Stimulated activated CD4-positive, alpha-beta T cell treated with anti-CD3 and anti-CD28 coated beads, TNF-alpha, amount 100 ng/mL, for 48 hours (primary cell): ENCODE measurements at regions not wholly inside any gene's neighbourhood (a gene's known extent, or its start where the extent isn't known, plus 50 kb on each side); places are given as distances from the start of the nearest gene placed in this dataset.
"Not testable (repeated sequence)": the region's sequence is repeated elsewhere in the genome, so short reads cannot be mapped to it uniquely, and the experiment has no call there.

Source experiments
- DNase-seq, 3 donors: peaks; one replicate each; pipeline ENCODE4 v3.0.0-alpha.2; 2020; ENCODE audit warnings: low read depth in 3 of 3

DNA sequence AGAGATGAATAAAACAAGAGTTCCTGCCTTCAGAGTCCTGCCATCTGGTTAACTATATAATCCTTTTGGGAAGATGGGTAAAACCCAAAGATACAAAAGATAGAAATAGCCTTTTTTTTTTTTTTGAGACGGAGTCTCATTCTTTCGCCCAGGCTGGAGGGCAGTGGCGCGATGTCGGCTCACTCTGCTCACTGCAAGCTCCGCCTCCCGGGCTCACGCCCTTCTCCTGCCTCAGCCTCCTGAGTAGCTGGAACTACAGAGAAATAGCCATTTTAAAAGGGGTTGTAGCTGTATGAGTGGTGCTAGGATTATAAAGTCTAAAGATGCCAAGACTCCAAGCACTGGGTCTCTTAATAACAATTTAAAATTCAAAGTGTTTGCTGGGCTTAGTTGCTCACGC lies 97.2 kb downstream of the KDR start:
- no peak for DNase-seq

DNA sequence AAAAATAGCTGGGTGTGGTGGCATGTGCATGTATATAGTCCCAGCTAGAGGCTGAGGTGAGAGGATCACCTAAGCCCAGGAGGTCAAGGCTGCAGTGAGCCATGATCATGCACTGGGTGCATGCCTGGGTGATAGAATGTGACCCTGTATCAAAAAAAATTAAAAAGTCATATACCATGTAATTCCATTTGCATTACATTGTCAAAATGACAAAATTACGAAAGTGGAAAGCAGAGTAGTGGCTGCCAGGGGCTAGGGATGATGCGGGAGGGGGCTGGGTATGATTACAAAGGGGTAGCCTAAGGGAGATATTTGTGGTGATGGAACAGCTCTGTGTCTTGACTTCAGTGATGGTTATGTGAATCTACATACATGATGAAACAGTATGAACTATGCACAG lies 97.8 kb downstream of the KDR start:
- no peak for DNase-seq

DNA sequence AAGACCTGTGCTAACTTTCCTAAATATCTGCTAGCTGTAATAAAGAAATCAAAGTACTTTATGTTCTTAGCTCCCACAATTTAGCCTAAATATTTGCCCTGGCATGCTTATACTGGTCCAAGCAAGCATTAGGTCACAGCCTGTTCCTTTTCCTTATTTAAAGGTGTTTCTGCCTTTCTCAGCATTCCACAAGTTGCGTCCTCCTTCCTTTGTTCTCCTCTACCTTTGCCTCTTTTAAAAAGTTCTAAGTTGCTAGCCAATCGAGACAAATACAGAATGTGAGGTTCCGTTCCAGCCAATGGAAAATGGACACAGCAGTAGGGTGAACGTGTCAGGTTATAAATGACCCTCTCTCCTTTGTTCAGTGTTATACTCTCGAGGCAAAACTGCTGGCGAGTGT lies 99.9 kb downstream of the KDR start:
- not testable (repeated sequence) for DNase-seq

DNA sequence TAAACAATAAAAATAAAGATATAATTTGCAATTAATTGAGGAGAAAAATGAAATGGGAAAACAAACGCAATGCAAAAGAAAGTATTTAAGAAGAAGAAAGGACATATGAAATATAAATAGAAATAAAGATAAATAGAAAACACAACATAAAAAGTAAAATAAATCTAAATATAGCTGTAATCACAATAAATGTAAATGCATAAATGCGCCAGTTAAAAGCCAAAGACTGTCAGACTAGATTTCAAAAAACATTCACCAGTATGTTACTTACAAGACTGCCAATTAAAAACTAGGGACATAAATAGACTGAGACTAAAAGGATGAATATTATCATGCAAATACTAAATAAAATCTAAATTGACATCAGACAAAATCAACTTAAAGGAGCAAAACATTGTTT lies 102.4 kb downstream of the KDR start:
- DNase-seq: no peak

DNA sequence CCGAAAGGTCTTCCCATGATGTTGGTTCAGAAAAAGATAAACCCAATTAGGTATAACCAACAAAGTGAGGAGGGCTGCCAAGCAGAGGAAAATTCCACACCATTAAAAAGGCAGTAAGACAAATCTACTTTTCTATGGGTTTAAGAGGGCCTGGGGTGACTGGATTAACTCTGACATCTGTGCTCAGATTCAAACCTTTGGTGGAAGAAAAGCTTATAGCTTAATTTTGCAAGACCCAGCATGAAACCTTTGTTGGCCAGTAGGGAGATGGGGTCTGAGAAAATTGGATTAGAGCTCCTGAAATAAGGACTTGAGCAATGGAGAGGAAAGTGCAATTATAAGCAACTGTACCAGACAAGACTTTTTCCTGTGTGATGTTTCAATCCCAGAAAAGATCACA lies 104.2 kb downstream of the KDR start:
- no peak for DNase-seq

DNA sequence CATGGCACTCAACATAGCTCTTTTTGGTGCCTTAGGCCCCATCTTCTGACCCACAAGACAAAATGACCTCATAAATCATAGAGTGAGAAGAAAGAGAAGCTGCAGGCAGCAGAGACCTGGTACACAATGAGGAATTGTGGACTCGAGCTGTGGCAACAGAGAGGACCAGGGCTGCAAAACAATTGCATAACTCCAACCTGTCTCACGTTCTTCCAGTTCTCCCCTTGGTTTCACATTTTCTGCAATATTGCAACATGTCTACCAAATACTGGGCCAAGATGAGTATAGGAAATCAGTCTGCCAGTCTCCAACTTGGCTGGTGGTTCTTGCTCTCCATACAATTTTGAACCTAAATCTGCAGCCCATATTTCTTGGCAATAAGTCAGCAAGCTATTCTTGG lies 105.3 kb downstream of the KDR start:
- no peak for DNase-seq

DNA sequence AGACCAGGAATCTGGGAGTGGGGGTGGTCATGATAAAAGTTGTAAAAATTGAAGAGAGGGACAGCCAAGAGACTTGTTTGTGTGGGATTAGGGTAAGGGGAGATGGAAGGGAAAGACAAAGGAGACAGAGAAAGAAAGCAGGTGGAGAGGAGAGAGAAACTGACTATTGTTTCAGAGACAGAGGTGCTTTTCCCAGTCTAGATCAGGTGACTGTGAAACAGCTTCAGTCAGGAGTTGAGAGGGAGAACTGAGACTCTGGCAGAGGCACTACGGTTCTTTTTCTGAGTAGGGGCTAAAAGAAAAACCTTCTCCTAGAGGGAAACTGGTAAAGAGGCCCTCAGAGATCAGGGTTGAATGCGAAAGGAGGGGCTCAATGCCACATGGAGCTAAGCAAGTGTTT lies 106.4 kb downstream of the KDR start:
- DNase-seq: no peak

DNA sequence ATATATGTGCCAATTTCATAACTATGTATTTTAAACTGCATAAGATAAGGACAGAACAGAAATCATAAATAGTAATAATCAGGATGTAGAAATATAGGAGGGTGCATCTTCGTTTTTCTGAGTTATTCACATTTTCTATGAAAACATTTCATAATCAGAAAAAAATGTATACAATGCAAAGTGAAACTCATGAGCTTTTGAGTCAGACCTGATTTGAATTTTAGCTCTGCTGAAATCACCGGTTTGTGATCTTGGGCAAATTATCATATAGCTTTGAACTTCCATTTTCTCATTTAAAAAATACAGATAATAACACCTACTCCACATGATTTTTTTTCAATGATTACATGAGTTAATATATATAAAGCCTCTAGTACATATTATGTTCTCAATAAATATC lies 106.9 kb downstream of the KDR start:
- DNase-seq: no peak

DNA sequence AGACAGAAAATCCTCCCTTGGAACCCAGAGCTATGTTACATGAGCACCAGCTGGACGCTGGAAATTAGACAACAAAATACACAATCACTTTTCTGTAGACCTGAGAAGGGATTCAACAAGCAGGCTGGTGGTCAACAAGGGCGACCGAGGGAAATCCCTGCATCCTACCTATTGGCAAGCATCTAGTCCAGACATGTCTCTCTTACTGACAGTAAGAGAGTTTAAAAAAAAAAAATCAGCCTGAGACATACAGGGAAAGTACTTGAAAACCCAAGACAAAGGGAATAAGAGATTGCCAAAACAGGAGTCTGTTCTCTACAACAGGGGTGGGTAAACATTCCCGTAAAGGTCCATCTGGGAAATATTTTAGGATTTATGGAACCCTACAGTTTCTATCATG lies 108.0 kb downstream of the KDR start:
- no peak for DNase-seq

DNA sequence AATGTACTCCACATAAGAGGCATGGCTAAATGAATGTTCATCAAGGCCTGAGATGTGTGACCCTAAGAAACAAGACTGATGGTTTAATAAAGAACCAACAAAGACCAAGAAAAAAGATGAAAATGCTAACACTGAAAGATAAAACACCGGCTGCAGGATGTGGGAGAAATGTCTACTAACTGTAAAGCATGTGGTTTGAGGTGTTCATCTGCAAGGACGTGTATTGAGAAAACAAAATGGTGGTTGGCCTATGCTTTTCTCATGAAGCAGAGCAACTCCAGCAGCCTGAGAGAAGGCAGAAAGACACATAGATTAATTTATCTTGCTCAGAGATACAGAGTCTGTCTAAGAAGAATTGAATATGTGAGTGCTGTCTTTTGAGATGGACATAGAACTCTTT lies 109.3 kb downstream of the KDR start:
- no peak for DNase-seq

DNA sequence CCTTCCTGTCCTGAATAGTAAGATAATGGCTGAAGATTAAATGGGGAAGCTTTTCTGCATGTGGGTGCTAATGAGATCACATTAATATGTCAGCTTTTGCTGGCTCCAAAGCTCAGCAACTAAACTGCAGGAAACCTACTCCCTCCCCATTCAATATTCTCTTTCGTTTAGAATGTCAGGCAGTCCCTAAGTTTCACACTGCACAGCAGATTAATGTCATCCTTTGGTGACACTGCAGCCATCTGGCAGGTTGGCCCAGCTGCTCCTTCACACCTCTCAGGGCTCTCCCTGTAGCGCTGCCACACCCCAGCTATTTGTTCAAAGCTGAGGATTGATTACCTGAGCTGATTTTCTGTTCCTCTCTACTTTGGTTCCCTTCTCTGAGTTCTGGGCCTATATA lies 110.5 kb downstream of the KDR start:
- no peak for DNase-seq

DNA sequence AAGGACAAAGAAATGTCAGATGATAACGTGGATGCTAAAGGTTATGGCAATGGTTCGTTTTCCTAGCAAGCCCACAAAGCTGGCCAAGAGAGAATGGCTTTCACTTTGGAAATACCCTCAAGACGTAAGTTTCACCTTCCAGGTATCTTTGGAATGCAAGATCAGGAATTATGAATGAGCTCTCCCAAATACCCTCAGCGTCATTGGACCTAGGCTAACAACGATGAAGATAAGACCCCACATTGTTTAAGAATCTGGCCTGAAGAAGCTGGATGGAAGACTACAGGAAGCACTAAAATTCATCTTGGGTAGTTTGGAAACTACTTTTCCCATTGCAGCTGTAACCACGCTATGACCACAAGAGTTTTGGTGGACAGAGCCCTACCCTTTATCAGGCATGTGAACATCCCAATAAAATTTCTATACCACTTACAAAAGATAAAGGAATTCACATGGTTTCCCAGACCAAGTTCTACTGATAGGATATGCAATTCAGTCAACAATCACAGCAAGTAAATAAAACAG lies 111.9 kb downstream of the KDR start:
- DNase-seq: no peak

DNA sequence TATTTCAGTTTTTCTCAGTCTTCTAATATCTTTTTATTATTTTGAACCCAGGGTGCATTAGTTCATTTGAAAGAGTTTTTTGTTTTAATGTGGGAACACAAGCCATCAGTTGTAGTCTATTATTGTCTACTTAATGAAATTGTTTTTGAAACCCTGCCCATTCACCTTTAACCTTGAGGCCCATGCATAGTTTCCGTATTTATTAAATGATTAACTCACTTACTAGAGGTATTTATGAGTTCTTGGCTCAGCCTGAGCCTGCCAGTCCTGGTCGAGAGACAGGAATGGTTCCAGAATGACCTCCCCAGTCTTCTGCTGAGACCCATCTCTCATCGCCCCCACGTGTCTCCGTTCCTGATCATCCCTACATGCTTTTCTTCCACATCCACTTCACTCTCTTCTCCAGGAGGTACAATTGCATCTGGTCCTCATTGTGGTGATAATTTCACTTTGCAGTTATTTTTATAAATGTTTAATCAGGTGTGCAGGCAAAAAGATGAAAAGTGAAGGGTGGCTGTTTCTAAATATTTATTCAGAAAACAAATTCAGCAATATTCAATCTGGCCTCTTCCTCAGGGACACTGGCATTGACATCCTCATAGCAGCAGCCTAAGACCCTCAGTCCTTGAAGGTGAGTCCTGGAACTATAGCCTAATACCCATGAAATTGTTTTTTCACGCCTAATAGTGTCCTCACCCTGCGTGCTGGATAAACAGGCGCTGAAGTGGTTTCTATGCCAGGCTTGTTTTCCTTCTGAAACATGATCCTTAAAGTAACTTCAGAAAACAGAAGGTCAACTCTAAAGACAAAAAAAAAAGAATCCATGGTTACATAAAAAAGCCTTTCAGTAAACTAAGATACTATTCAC lies 112.8 kb downstream of the KDR start:
- DNase-seq: no peak

DNA sequence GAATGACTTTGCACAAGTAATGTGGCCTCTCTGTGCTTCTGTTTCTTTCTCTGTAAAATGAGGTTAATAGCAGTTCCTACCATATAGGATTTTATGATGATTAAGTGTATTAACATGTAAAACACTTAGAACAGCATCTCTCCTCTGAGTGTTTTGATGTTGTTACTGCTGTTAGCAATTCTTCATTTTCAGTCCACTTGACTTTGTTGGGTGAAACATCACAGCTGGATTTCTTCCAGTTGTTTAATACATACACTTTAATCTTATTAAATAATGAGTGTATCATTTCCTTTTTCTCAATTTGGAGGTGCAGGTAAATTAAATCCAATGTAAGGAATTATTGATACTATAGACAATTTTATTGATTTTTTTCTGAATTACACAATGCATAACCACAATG lies 113.6 kb downstream of the KDR start:
- DNase-seq: no peak

DNA sequence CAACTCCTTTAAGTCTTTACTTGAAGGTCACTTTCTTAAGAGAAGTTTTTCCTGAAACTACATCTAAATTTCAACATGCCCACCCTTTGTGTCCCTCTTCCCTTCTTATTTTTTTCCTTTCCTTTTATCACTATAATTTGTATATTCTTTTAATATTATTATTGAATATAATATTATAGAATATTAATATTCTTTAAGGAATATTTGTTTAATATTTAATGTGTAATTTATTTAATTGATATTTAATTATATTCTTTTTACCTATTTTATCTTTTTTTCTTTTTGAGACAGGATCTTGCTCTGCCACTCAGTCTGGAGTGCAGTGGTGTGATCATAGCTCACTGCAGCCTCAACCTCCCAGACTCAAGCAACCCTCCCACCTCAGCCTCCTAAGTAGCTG lies 114.8 kb downstream of the KDR start:
- DNase-seq: no peak

DNA sequence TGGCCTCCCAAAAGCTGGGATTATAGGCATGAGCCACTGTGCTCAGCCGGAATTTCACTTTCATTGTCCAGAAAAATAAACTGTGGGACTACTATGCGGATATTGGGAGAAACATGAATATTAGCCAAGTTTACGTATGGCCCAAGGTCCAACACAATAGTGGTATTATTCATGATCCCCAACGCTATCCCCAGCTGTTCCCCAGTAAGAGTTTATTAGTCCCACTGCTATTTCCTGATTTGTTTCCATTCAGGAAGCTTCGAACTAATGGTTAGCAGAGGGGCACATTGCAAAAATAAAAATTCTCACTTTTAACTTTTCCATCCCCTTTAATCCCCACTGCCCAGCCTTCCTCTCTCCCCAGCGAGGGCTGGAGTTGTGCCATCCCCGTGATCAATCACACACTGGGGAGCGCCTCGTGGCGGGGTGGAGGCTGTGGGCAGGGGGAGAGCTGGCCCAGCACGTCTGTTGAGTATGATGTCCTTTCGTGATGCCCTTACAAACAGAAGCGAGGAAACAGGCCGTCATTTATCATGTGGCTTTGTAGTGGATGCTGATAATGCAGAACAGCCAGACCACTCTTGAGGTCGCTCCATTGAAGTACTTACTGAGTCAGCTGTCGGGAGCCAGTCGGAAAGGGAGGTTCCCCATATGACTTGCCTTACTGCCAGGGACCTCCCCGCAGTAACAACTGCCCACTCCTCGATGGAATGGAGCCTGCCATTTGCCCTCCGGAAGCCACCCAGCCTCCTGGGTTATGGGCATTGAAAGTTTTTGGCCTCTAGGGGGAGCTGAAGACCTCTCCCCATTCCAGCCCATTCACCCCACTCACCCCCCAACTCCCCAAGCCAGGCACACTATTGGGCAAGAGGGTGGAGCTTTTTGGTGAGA lies 117.0 kb downstream of the KDR start:
- no peak for DNase-seq

DNA sequence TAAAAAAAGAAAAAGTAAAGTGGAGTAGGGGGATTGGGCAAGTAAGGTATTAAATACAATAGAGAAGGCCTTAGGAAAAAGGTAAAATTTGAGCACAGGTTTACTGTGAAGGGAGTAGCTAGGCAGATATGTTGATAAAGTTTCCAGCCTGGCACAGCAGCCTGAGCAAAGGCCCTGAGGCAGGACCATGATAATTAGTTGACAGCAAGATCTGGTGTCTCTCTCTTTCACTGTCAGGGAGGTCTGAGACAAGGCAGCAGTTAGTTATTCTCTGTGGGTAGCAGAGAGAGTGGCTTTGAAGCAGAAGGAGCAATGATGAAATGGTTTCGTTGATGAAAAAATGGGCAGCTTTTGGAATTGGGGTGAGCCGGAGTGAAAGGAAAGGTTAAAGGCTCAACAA lies 119.5 kb downstream of the KDR start:
- no peak for DNase-seq

DNA sequence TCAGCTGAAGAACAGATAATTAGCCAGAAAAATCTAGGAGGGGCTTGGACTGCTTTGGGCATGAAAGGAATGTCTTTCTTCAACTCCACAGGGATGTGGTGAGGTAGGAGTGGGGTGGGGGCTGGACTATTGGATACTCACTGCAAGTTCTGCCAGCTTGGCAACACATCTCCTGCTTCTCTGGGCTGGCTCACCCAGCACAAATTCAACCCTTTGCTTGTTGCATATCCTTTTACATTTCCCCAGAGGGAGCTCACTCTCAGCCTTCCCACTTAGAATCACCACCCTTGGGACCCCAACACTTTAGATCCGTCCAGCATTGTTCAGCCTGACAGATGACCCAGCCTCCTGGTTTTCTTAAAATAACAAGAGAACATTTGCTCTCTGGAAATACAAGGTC lies 120.6 kb downstream of the KDR start:
- DNase-seq: no peak

DNA sequence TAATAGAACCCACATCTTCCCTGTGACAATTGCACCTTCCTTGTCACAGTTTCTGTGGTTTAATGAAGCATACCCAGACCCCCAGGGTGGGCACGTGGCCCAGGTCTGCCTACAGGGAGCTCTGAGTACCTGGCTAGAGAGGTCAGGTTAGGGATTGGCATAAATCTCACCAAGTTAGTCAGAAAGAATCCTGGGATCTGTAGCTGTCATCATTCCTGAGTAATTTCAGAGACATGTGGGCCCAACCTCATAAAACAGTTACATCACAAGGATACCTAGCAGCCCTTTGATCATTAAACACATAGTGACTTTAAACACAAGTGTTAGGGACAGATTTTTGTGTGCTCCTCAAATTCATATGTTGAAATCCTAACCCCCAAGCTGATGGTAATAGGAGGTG lies 123.0 kb downstream of the KDR start:
- no peak for DNase-seq

DNA sequence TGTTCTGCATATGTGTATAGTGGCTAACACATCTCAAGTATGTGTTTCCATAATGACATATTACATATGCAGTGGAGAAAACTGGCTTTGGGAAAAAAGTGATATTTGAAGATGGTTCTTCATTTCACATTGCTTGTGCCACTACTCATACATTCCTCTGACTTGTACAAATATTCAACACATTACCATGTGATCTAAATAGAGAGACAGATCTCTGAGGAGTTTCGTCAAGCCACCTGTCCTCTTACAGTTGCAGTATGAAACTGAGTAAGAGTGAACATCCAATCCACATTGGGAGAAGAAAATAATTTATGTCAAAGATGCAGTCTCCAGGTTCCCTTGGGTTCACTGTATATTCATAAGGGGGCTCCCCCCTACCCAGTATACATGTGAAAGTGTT lies 123.9 kb downstream of the KDR start:
- no peak for DNase-seq

DNA sequence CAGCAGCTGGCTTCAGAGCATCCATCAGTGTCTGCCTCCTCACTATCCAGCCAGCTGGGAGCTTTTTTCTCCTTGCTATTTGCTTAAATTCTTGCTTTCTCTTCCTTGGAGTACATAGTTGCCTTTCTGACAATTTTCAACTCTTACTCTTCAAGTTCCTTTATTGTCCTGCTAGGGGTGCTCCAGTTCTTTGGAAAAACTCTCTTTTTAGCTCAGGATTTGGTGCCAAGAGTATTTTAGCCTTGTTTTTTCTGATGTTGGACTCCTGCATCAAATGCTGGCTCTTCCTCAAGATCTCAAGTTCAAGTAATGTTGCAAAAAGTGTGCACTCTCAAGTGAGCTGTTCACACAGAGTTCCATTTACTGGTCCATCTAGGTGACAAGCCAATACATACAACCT lies 126.4 kb downstream of the KDR start:
- DNase-seq: no peak

DNA sequence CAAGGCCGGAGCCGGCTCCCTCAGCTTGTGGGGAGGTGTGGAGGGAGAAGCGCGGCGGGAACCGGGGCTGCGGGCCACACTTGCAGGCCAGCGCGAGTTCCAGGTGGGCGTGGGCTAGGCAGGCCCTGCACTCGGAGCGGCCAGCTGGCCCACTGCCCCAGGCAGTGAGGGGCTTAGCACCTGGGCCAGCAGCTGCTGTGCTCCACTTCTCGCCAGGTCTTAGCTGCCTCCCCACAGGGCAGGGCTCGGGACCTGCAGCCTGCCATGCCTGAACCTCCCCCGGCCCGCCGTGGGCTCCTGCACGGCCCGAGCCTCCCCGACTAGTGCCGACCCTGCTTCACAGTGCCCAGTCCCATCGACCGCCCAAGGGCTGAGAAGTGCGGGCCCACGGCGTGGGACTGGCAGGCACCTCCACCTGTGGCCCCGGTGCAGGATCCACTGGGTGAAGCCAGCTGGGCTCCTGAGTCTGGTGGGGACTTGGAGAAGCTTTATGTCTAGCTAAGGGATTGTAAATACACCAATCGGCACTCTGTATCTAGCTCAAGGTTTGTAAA lies 131.8 kb downstream of the KDR start:
- DNase-seq: not testable (repeated sequence)

DNA sequence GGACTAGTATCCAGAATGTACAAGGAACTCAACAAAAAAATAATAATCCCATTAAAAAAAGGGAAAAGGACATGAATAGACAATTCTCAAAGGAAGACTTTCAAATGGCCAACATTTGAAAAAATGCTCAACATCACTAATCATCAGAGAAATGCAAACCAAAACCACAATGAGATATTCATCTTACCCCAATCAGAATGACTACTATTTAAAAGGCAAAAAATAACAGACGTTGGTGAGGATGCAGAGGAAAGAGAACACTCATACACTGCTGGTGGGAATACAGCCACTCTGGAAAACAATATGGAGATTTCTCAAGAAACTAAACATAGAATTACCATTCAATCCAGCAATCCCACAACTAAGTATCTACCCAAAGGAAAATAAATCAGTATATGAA lies 133.1 kb downstream of the KDR start:
- DNase-seq: no peak
